Liver (tissue), 8 donors: ENCODE measurements at regions not wholly inside any gene's neighbourhood (a gene's known extent, or its start where the extent isn't known, plus 50 kb on each side); places are given as distances from the start of the nearest gene placed in this dataset.

ENCODE experiments used
- DNase-seq: peaks from one replicate; pipeline ENCODE4 v3.0.0-alpha.2; 2017; ENCODE audit warnings: low spot score
- H3K27ac ChIP-seq, 2 donors: one replicate each; pipeline ENCODE4 v1.7.0; 2013; ENCODE audit warnings: inconsistent platforms in 2 of 2, low read length in 2 of 2, control low read depth in 1 of 2, low read depth in 1 of 2, mild to moderate bottlenecking in 1 of 2
- H3K27me3 ChIP-seq, 4 donors: one replicate each; pipeline versions ENCODE4 v1.6.1 to v1.7.0; 2013; ENCODE audit warnings: low read length in 3 of 4, inconsistent platforms in 1 of 4, mild to moderate bottlenecking in 1 of 4, moderate library complexity in 1 of 4; ENCODE audit not compliant: control insufficient read depth in 4 of 4, insufficient read depth in 4 of 4
- H3K36me3 ChIP-seq, 4 donors: one replicate each; pipeline versions ENCODE4 v1.6.1 to v1.7.0; 2013; ENCODE audit warnings: low read length in 3 of 4, mild to moderate bottlenecking in 3 of 4, low read depth in 1 of 4, moderate library complexity in 1 of 4; ENCODE audit not compliant: control insufficient read depth in 4 of 4, insufficient read depth in 3 of 4
- H3K4me1 ChIP-seq, 4 donors: one replicate each; pipeline versions ENCODE4 v1.6.1 to v1.7.0; 2013; ENCODE audit warnings: low read length in 3 of 4, mild to moderate bottlenecking in 3 of 4, moderate library complexity in 1 of 4; ENCODE audit not compliant: control insufficient read depth in 4 of 4, insufficient read depth in 4 of 4
- H3K4me3 ChIP-seq, 3 donors: one replicate each; pipeline versions ENCODE4 v1.6.1 to v1.7.0; 2013; ENCODE audit warnings: low read length in 3 of 3, control low read depth in 1 of 3, low read depth in 1 of 3, mild to moderate bottlenecking in 1 of 3
- H3K9ac ChIP-seq, 2 donors: one replicate each; pipeline ENCODE4 v1.7.0; 2013; ENCODE audit warnings: low read length in 2 of 2, mild to moderate bottlenecking in 2 of 2, moderate library complexity in 2 of 2, control low read depth in 1 of 2, low read depth in 1 of 2
- H3K9me3 ChIP-seq, 4 donors: one replicate each; pipeline versions ENCODE4 v1.6.1 to v1.7.0; 2013; ENCODE audit warnings: low read length in 3 of 4; ENCODE audit not compliant: control insufficient read depth in 4 of 4
- ATF3 ChIP-seq: IDR thresholded peaks from 2 replicates; pipeline ENCODE4 v1.6.1; 2016; ENCODE audit warnings: antibody characterized with exemption
- CTCF ChIP-seq: fragments of 150-350 bp; IDR thresholded peaks from 2 replicates; pipeline ENCODE4 v1.5.1; 2017; ENCODE audit warnings: improper control_type of control experiment, low read depth, low read length; ENCODE audit not compliant: missing input control
- EGR1 ChIP-seq, 2 donors: IDR thresholded peaks; 2 replicates each; pipeline ENCODE4 v1.6.1; 2016 to 2018; ENCODE audit warnings: antibody characterized with exemption in 2 of 2, low read depth in 2 of 2
- FOXA1 ChIP-seq: IDR thresholded peaks from 2 replicates; pipeline ENCODE4 v1.6.1; 2016; ENCODE audit warnings: antibody characterized with exemption
- FOXA2 ChIP-seq: IDR thresholded peaks from 2 replicates; pipeline ENCODE4 v1.6.1; 2016; ENCODE audit warnings: antibody characterized with exemption
- GABPA ChIP-seq, 2 donors: IDR thresholded peaks in 1 of 2; conservative IDR thresholded peaks in 1 of 2; 2 replicates each; pipeline ENCODE4 v1.6.1; 2016; ENCODE audit warnings: antibody characterized with exemption in 2 of 2, mild to moderate bottlenecking in 1 of 2, moderate library complexity in 1 of 2
- HNF4A ChIP-seq, 2 donors: conservative IDR thresholded peaks; 2 replicates each; pipeline ENCODE4 v1.6.1; 2016; ENCODE audit warnings: antibody characterized with exemption in 2 of 2, mild to moderate bottlenecking in 2 of 2
- HNF4G ChIP-seq: IDR thresholded peaks from 2 replicates; pipeline ENCODE4 v1.6.1; 2016; ENCODE audit warnings: antibody characterized with exemption
- JUND ChIP-seq, 2 donors: IDR thresholded peaks; 2 replicates each; pipeline ENCODE4 v1.6.1; 2016; ENCODE audit warnings: antibody characterized with exemption in 2 of 2
- MAX ChIP-seq: IDR thresholded peaks from 2 replicates; pipeline ENCODE4 v1.6.1; 2016; ENCODE audit warnings: antibody characterized with exemption
- NR2F2 ChIP-seq: IDR thresholded peaks from 2 replicates; pipeline ENCODE4 v1.6.1; 2016; ENCODE audit warnings: antibody characterized with exemption
- RAD21 ChIP-seq, 2 donors: IDR thresholded peaks; 2 replicates each; pipeline ENCODE4 v1.6.1; 2016; ENCODE audit warnings: antibody characterized with exemption in 2 of 2, mild to moderate bottlenecking in 2 of 2
- REST ChIP-seq: IDR thresholded peaks from 2 replicates; pipeline ENCODE4 v1.6.1; 2016; ENCODE audit warnings: antibody characterized with exemption, mild to moderate bottlenecking
- RXRA ChIP-seq, 2 donors: IDR thresholded peaks; 2 replicates each; pipeline ENCODE4 v1.6.1; 2017 to 2018; ENCODE audit warnings: antibody characterized with exemption in 2 of 2, mild to moderate bottlenecking in 1 of 2
- SP1 ChIP-seq: IDR thresholded peaks from 2 replicates; pipeline ENCODE4 v1.6.1; 2018; ENCODE audit warnings: antibody characterized with exemption, mild to moderate bottlenecking
- TAF1 ChIP-seq: conservative IDR thresholded peaks from 2 replicates; pipeline ENCODE4 v1.6.1; 2016; ENCODE audit warnings: antibody characterized with exemption, mild to moderate bottlenecking
- YY1 ChIP-seq: IDR thresholded peaks from 2 replicates; pipeline ENCODE4 v1.6.1; 2016; ENCODE audit warnings: antibody characterized with exemption, mild to moderate bottlenecking
- ZBTB33 ChIP-seq: IDR thresholded peaks from 2 replicates; pipeline ENCODE4 v1.6.1; 2016; ENCODE audit warnings: antibody characterized with exemption
- WGBS: extraction: QIAGEN DNeasy Blood & Tissue Kit; methylation state at CpG from one replicate; pipeline ENCODE4 v1.1.7; 2013; 5-methylcytosine and 5-hydroxymethylcytosine counted together
- donor health status: healthy.
- donor health status: healthy.
- donor health status: healthy.
- donor health status: healthy.
- donor health status: healthy.

GRCh38 chr5:89596821-89597220, 713.8 kb upstream of the MEF2C start (continued):
- TF ChIP-seq MAX (no peak), SP1 (no peak), GABPA (IDR thresholded peaks at IDR 0.05 in 1 of 2, conservative IDR thresholded peaks at IDR 0.05 in 1 of 2) (no peak), FOXA2 (no peak), RXRA (IDR thresholded peaks at IDR 0.05) (no peak), HNF4A (conservative IDR thresholded peaks at IDR 0.05) (no peak), CTCF (no peak), YY1 (no peak), JUND (IDR thresholded peaks at IDR 0.05) (no peak)

GRCh38 chr5:89595056-89595455, 712.1 kb upstream of the MEF2C start:
- no peak for DNase-seq
- Histone ChIP-seq H3K27ac (no peak overlapping the region), H3K4me3 (no peak overlapping the region), H3K36me3 (no peaks in the 10 kb centered on the region), H3K9ac (no peak overlapping the region), H3K9me3 (peaks cover 0 to 4% (median 0%) of the 10 kb centered on the region in 4 donors), H3K4me1 (no peaks in the 10 kb centered on the region), H3K27me3 (no peaks in the 10 kb centered on the region)
- 86% methylated on average over 1 of the region's 1 CpG for WGBS
- TF ChIP-seq ATF3: no peak
- TF ChIP-seq NR2F2: no peak

- H3K4me3 ChIP-seq: no peak overlapping the region
- no peak overlapping the region for H3K27ac ChIP-seq
- DNase-seq: no peak
- H3K27me3 ChIP-seq: no peaks in the 10 kb centered on the region
- H3K9me3 ChIP-seq: peaks cover 0 to 4% (median 2%) of the 10 kb centered on the region in 4 donors
- WGBS: 70% methylated on average over 5 of the region's 5 CpGs
- H3K9ac ChIP-seq: no peak overlapping the region
- TF ChIP-seq MAX: no peak
- TF ChIP-seq SP1: no peak
- TF ChIP-seq FOXA1: no peak
- no peak for TF ChIP-seq HNF4G
- no peak for TF ChIP-seq GABPA (IDR thresholded peaks at IDR 0.05 in 1 of 2, conservative IDR thresholded peaks at IDR 0.05 in 1 of 2)
- TF ChIP-seq RXRA (IDR thresholded peaks at IDR 0.05): no peak
- no peak for TF ChIP-seq REST
- TF ChIP-seq RAD21 (IDR thresholded peaks at IDR 0.05): no peak
- no peak for TF ChIP-seq TAF1
- no peak for TF ChIP-seq ATF3
- no peak for TF ChIP-seq CTCF
- no peak for TF ChIP-seq EGR1 (IDR thresholded peaks at IDR 0.05; ENCODE audit: low read depth in 2 of 2)
- TF ChIP-seq HNF4A (conservative IDR thresholded peaks at IDR 0.05): no peak
- TF ChIP-seq ZBTB33: no peak
- no peak for TF ChIP-seq FOXA2
- no peak for TF ChIP-seq JUND (IDR thresholded peaks at IDR 0.05)
- H3K4me1 ChIP-seq: no peaks in the 10 kb centered on the region
- no peaks in the 10 kb centered on the region for H3K36me3 ChIP-seq
Measured at GRCh38 chr5:89584339-89584956, 701.5 kb upstream of the MEF2C start.
